Germinal center (tissue), 1 donor: ENCODE measurements at regions not wholly inside any gene's neighbourhood (a gene's known extent, or its start where the extent isn't known, plus 50 kb on each side); places are given as distances from the start of the nearest gene placed in this dataset.

Source experiments
- DNase-seq: peaks from one replicate; pipeline ENCODE4 v3.0.0; 2012; ENCODE audit warnings: mixed read lengths, low spot score

- DNase-seq: no peak
These were observed 625.8 kb downstream of the TAFA4 start for GRCh38 chr3:68306571-68306970.

GRCh38 chr3:68295457-68295856 is 636.9 kb downstream of the TAFA4 start:
- no peak for DNase-seq

DNA sequence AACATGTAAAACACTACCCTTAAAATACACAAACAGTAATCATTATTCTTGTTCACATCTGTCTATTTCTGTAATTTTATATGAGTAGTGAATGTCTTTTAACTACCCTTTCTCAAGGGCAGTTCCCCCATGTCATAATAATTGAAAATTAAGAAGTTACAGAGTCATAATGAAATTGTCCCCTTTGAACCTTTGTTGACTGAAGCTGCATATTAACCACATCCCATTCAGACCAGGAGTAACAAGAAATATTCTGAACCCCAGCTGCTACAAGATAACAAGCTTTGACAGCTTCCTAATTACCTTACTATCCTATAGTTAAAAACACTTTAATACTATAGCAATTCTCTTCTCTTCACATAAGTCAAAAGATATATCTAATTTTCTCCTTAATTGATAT is 635.9 kb upstream of the SUCLG2 start:
- DNase-seq: no peak

- DNase-seq: no peak
These were observed 633.7 kb upstream of the SUCLG2 start for GRCh38 chr3:68288085-68288484.

- no peak for DNase-seq
These were observed 632.7 kb upstream of the SUCLG2 start for GRCh38 chr3:68287101-68287500.

DNA sequence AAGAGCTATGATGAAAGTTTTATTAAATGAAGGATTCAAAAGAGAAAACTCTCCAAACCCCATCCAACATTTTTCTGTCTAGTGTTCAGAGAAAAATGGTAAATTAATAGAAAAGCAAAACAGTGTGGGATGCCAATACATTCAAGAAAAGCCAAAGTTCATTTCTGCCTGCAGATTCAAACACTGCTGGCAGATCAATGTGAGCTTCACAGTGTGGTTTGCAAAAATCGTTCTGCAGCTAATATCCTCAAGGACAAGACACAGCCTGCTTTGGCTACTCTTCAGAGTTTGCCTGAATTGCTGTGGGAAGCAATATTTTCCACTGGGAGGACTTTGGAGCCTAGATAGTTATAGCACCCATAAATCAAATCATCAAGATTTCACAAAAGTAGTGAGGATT is 619.9 kb upstream of the SUCLG2 start:
- no peak for DNase-seq

DNA sequence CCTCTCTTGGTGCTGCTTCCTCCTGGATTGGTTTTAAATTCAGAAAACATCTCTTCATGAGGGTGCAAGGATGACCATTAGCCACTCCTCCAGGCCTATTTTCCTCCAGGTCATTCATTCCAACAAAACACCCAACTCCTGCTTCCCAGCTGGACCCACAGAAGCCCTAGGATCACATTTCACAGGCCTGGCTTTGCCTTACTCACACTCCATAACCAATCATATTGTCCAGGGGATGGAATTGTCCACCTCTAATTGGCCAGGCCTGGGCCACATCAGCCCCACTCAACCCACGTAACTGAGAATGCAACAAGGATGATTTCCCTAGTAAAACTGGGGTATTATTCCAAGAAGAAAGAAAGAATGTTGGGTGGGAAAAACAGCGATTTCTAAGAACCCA is 616.7 kb upstream of the SUCLG2 start:
- DNase-seq: no peak

DNA sequence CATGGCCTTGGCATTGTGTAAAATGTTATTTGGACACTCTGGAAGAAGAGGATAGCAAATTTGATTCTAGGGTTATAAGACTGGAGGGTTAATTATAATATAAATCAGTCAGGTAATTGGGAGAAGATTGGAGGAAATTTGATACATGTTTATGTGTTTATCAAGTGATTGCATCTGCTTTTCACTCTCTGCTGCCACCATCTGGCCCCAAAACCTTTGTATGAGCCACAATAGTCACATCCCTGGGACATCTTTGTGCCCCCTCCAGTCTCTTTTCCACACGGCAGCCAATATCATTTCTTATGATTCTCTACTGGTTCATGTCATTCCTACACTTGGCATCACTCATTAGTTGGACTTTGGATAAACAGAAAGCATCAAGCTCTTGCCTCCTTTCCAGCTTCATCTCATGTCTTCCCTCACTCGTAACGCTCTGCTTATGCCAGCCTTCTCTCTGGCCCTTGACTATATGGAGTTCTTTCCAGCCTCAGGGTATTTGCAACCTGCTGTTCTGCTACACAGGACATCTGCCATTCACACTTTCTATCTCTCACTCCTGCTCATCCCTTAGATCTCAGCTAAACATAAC is 602.3 kb upstream of the SUCLG2 start:
- DNase-seq: no peak

DNA sequence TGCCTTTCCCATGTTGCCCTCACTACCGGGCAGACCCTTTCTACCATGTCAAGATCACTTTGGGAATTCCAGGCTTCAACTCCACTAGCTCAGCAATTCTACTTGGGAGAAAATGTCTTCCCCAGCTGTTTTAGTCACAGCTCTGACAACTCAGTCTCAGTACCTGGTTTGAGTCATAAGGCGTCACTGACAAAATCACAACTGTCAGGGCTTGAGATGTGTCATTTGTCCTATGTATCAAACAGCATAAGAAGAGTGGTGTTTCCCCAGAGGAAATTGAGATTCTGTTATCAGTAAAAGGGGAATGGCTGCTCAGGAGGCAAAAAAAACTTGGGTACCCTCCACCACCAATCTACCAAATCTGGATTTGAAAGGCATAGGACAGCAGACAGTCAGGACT is 594.9 kb upstream of the SUCLG2 start:
- DNase-seq: no peak

GRCh38 chr3:68242606-68243005 is 588.2 kb upstream of the SUCLG2 start:
- DNase-seq: no peak

DNA sequence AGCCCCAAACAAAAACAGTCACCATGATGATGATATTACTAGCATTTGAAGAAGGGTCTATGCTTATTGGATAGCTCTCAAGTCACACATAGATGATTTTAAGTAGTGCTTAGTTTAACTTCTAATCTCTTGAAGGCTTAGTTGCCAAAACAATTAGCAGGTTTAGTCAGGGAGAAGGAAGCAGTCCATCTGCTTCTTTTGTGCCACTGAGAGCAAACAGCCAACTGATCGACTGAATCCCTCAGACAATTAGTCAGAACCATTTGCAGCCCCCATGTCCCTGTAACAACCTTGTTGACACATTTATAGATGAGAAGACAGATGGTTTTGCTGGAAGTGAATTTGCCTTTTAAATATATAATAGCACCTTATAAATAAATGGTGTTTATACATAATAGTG is 585.1 kb upstream of the SUCLG2 start:
- no peak for DNase-seq

DNA sequence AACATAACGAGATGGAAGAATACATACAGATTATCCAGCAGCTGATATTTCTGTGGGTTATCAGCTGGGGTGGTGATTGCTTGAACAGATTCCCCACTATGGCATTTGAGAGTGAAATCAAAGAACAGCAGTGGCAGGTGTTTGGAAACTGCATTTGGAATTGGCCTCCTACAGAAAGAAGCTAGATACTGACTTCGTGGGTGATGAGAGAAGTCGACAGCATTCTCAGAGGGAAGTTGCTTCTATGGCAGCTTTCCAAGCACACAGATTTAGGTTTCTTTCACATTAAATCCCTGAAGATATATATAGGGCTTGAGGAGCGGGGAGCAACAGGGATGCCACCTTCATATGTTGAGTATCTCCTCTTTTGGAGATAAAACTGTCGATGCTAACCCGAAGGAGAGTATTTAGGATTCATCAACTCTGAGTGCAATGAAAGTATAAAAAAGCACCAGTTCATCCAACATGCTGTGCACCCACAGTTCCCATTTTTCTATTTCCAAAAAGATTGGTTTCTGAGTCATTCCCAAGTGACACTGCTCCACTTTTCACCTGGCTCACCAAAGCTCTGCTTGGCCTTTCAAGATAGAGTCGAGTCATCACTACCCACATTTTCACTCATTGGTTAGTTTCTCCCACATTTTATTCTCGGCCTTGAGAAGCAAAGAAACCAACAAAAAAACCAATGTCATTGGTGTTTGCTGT is 579.8 kb upstream of the SUCLG2 start:
- no peak for DNase-seq

DNA sequence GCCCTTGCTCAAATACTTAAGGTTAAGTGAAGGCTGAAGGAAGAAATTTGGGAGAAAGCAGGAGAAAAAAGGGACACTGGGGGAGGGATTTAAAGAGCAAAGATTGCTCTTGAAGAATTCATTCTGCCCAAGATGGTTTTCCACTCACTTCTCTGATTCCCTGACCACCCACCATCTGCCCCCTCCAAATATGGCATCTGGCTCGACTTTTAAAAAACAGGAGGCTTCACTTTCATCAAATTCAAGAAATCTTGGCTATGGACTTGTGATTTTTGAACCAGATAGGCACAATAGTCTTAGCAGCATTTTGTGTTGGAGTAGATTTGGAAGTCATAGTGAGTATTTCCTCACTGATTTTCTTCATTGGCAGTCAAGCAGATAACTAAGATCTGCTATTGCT is 574.4 kb upstream of the SUCLG2 start:
- no peak for DNase-seq

DNA sequence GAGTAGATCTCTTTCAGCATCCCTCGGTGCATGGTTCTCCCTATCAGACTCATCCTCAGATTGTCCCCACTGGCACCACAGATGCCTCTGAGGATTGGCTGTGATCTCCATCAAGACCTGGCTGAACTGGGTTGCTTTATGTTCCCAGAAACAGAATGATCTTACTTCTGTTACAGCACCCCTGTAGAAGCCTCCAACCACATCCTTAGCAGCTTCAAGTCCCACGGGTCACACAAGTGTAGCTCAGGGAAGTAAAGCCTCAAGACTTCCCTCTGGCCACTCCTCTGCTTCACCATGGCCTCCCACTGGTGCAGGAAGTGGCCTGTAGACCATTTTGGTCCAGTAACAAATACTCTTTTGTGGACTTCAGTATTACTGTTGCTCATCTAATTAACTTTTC is 566.4 kb upstream of the SUCLG2 start:
- DNase-seq: no peak

- no peak for DNase-seq
These were observed 557.2 kb upstream of the SUCLG2 start for GRCh38 chr3:68211637-68212036.

DNA sequence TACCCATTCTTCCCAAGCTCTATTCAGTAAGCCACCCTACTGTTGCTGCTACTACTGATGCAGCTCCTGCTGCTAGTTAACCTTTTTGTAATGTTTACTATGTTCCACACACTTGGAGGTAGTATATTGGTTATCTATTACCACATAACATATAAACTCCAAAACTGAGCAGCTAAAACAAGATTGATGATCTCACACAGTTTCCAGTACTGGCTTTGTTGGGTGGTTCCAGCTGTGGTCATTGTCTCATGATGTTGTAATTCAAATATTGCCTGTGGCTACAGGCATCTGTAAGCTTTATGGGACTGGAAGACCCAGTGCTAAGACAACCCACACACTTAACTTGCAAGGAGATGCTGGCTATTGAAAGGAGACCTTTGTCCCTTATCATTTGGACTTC is 556.2 kb upstream of the SUCLG2 start:
- DNase-seq: no peak

- DNase-seq: no peak
These were observed 552.9 kb upstream of the SUCLG2 start for GRCh38 chr3:68207327-68207726.

- DNase-seq: no peak
These were observed 552.2 kb upstream of the SUCLG2 start for GRCh38 chr3:68206524-68207117.

GRCh38 chr3:68186733-68187132 is 532.3 kb upstream of the SUCLG2 start:
- DNase-seq: no peak

DNA sequence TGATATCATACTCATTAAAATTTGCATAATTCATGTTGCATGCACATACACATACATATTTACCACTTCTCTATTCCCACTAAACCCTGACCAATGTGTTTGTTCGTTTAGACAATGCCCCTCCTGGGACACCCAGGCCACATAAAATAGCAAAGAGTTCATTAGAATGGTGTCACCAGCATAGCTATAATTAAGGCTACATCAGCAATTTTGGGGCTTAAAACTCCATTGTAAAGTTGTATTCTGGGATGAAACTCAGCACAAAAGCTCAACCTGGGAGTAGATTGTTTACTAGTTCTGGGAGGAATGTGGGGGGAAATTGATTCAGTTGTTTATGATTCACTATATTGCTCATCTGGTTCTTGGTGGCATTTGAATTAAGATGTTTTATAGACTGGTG is 522.2 kb upstream of the SUCLG2 start:
- DNase-seq: no peak

DNA sequence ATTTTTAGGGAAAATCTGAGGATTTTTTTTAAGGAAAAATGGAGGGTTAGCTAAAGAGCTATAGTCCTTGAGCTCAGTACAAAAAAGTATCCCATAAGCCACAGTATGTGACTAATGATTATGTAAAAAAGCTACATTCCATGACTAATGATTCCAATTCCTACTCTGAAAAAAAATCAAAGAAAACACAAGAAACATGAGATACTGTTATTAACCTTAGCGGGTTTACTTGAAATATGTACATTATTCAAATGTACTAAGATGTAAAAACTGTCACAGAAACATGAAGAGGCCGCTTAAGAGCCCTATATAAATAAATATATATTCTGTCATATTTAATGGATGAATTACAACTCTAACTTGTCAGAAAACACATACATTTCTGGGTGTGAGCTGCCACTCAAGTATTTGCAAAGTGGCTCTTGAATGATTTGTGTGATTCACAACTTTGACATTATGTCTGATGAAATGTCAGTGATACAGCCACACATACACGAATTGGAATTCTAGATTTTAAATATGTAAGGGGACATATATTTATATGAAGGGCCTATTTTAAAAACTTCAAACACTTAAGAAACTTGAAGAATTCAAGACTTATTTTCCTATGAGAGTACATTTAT is 518.7 kb upstream of the SUCLG2 start:
- DNase-seq: no peak

GRCh38 chr3:68172039-68172438 is 517.6 kb upstream of the SUCLG2 start:
- no peak for DNase-seq

DNA sequence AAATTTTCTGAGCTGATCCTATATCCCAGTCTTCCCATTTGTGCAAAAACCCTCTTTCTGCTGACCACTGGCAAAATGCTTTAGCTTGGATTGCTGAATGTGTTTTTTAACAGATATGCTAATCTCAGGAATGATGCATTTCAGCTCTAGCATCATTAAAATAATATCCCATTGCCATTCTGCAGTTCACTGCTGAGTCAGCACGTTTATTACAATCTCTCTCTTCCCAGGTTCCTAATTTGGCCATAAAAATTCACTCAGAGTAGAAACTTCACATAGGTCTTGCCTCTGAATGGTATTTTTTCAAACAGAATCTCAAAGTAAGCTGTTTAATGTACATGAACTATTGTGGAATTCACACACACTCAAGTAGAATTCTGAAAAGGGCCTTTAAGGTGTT is 509.6 kb upstream of the SUCLG2 start:
- no peak for DNase-seq
